HUES64 (cell line): ENCODE measurements at regions not wholly inside any gene's neighbourhood (a gene's known extent, or its start where the extent isn't known, plus 50 kb on each side); places are given as distances from the start of the nearest gene placed in this dataset.

ENCODE experiments used
- H3K27ac ChIP-seq: 2 replicates; pipeline ENCODE4 v1.7.0; 2013; ENCODE audit warnings: low read depth, low read length, inconsistent platforms
- H3K27me3 ChIP-seq: 2 replicates; pipeline ENCODE4 v1.6.1; 2013; ENCODE audit warnings: mild to moderate bottlenecking, low read length; ENCODE audit not compliant: insufficient read depth
- H3K36me3 ChIP-seq: 2 replicates; pipeline ENCODE4 v1.6.1; 2013; ENCODE audit warnings: mild to moderate bottlenecking, low read length; ENCODE audit not compliant: insufficient read depth
- H3K4me1 ChIP-seq: 2 replicates; pipeline ENCODE4 v1.6.1; 2013; ENCODE audit warnings: mild to moderate bottlenecking, low read length, moderate library complexity; ENCODE audit not compliant: insufficient read depth
- H3K4me3 ChIP-seq: 2 replicates; pipeline ENCODE4 v1.5.1; 2013; ENCODE audit warnings: mild to moderate bottlenecking, low read length, moderate library complexity
- H3K9ac ChIP-seq: 2 replicates; pipeline ENCODE4 v1.6.1; 2013; ENCODE audit warnings: mild to moderate bottlenecking, low read depth, low read length
- H3K9me3 ChIP-seq: 2 replicates; pipeline ENCODE4 v1.6.1; 2013; ENCODE audit warnings: low read depth, low read length; ENCODE audit not compliant: insufficient read depth
- WGBS: fragments of 150-250, 120-280 bp; methylation state at CpG from one replicate; pipeline ENCODE4 v1.1.7; 2013; ENCODE audit warnings: missing lambda C conversion rate; 5-methylcytosine and 5-hydroxymethylcytosine counted together

DNA sequence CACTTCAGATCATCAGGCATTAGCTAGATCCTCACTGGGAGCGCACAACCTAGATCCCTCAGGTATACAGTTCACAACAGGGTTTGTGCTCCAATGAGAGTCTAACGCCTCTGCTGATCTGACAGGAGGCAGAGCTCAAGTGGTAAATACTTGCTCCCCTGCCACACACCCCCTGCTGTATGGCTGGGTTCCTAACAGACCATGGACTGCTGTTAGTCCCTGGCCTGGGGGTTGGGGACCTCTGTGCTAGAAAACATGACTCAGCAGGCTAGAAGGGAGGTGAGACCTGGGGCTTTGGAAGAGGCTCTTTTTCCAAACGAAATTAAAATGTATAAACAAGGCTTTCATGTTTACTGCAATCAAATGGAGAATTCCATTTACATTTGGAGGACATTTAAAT, 691.1 kb downstream of the FLRT2 start:
- 49% methylated on average over 2 of the region's 3 CpGs for WGBS
- Histone ChIP-seq H3K27ac (no peak overlapping the region), H3K4me1 (peaks cover 13% of the 10 kb centered on the region), H3K4me3 (no peak overlapping the region), H3K9ac (no peak overlapping the region), H3K27me3 (no peaks in the 10 kb centered on the region), H3K36me3 (no peaks in the 10 kb centered on the region), H3K9me3 (no peaks in the 10 kb centered on the region)

DNA sequence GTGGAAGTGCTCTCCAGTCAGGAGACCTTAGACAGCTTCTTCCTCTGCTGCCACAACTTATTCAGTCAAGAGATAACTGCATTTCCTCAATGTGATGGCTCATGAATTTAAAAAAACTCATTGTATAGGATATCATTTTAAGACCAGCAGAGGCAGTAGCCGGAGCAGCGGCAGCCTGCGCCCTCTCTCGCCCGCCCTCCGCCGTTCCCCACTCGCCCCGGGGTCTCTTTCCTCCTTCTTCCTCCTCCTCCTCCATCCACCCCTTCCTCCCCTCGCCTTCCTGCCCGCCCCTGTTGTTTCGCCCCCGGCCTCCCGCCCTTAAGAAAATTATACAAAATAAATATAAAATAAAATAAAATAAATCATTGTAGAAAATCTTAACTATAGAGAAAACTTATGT, 687.6 kb downstream of the FLRT2 start:
- Histone ChIP-seq H3K36me3 (no peaks in the 10 kb centered on the region), H3K4me1 (peaks cover 13% of the 10 kb centered on the region), H3K27me3 (no peaks in the 10 kb centered on the region), H3K4me3 (no peak overlapping the region), H3K27ac (no peak overlapping the region), H3K9ac (no peak overlapping the region), H3K9me3 (no peaks in the 10 kb centered on the region)
- WGBS = 71% methylated on average over 10 of the region's 14 CpGs

DNA sequence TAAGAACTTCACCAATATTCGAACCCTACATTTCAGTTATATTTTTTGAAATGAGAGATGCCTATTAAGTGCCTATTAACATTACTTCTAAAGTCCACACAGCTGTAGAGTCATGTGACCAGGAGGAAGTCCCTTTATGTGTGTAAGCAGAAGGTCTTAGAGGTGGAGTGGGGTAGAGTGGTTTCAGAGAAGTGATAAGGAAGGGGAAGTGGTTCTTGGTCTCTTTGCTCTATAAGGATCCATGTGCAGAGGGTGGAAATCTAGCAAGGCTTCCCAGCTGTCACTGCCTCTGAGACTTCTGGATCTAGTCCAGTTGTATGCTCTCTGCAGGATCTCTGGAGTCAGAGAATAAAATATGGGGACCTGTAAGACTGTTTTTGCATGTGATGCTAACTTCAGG, 673.9 kb downstream of the FLRT2 start:
- Histone ChIP-seq H3K9ac (no peak overlapping the region), H3K9me3 (no peaks in the 10 kb centered on the region), H3K4me3 (no peak overlapping the region), H3K27ac (no peak overlapping the region), H3K36me3 (no peaks in the 10 kb centered on the region), H3K27me3 (no peaks in the 10 kb centered on the region), H3K4me1 (no peaks in the 10 kb centered on the region)
- no CpG with 5 or more reads among the region's 1 CpG for WGBS

DNA sequence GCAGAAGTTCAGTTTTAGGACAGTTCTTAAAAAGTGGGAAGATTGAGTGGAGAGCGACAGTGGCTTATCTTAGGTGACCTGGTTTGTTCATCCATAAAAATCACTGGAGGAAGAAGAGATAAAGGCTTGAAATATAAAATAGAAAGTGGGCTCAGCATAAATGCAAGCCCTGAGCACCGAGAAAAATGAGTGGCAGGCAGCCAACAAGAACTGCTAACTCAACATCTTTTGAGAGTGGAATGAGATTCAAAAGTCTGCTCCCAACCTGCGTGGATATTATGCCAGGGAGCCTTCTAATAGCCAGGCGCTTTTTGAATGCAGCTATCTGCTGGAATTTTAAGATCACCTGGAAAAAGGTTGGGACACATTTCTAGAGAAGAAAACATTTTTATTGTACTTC, 666.5 kb downstream of the FLRT2 start:
- no peak overlapping the region for H3K9ac ChIP-seq
- H3K4me3 ChIP-seq = no peak overlapping the region
- WGBS = 92% methylated on average over 4 of the region's 4 CpGs
- no peak overlapping the region for H3K27ac ChIP-seq
- H3K27me3 ChIP-seq = no peaks in the 10 kb centered on the region
- H3K9me3 ChIP-seq = no peaks in the 10 kb centered on the region
- H3K4me1 ChIP-seq = no peaks in the 10 kb centered on the region
- H3K36me3 ChIP-seq = no peaks in the 10 kb centered on the region

DNA sequence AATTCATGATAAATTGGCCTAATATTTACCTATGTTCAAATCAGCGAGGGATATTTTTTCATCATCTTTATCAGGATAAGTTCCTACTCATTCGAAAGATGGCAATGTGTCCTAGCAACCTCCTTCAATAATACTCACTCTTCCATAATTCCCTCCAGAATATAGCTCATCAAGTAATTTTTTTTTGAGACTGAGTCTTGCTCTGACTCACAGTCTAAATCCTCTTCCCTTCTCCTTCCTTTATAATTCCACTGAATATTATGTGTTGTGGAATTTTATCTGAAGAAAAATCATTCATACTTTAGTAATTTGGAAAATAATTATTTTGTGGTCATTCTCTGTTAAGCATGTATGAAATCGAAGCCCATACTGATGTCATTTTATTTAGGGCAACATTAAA, 663.8 kb downstream of the FLRT2 start:
- Histone ChIP-seq H3K27me3 (no peaks in the 10 kb centered on the region), H3K4me1 (no peaks in the 10 kb centered on the region), H3K4me3 (no peak overlapping the region), H3K36me3 (no peaks in the 10 kb centered on the region), H3K9me3 (0 out of 2 replicates have a peak, but pooled peaks cover 3% of the 10 kb centered on the region), H3K9ac (no peak overlapping the region), H3K27ac (no peak overlapping the region)
- WGBS = 94% methylated on average over 2 of the region's 3 CpGs

DNA sequence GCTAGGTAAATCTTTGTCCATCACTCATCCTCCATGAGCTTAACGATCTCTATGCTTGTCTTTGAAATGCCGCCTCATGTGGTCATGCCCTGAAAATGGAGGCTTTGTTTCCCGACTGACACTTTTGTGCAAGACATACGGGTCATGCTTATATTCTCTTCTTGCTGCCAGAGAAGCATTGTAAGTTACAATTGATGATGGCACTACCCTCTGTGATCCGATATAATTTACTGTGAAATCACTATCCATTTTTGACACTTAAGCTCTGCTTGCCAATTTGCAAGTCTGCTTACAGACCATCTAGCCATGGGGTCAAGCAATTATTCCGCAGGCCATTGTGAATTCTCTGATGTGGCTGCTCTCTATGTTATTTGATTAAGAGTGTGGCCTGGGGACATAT, 650.0 kb downstream of the FLRT2 start:
- H3K27ac ChIP-seq = no peak overlapping the region
- no peaks in the 10 kb centered on the region for H3K27me3 ChIP-seq
- H3K9ac ChIP-seq = no peak overlapping the region
- no peaks in the 10 kb centered on the region for H3K4me1 ChIP-seq
- H3K4me3 ChIP-seq = no peak overlapping the region
- 87% methylated on average over 6 of the region's 6 CpGs for WGBS
- H3K36me3 ChIP-seq = no peaks in the 10 kb centered on the region
- no peaks in the 10 kb centered on the region for H3K9me3 ChIP-seq

DNA sequence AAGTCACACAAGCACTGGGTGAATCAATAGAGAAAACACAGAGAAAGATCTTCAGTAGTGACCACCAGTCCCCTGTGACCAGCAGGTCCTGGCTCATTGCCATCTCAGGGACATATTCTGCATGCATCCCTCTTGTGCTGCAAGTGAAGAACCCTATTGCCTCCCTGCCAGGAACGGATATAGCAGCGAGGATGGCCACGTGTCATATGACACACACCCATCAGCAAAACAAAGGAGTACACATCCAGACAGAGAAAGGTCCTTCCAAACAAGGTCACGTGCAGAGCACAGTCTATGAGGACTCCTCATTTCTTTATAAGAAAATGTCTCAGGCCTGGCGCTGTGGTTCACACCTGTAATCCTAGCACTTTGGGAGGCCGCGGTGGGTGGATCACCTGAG, 638.4 kb downstream of the FLRT2 start:
- H3K36me3 ChIP-seq = no peaks in the 10 kb centered on the region
- no peak overlapping the region for H3K9ac ChIP-seq
- H3K4me3 ChIP-seq = no peak overlapping the region
- WGBS = 95% methylated on average over 7 of the region's 7 CpGs
- H3K27ac ChIP-seq = no peak overlapping the region
- H3K4me1 ChIP-seq = no peaks in the 10 kb centered on the region
- no peaks in the 10 kb centered on the region for H3K27me3 ChIP-seq
- H3K9me3 ChIP-seq = no peaks in the 10 kb centered on the region

DNA sequence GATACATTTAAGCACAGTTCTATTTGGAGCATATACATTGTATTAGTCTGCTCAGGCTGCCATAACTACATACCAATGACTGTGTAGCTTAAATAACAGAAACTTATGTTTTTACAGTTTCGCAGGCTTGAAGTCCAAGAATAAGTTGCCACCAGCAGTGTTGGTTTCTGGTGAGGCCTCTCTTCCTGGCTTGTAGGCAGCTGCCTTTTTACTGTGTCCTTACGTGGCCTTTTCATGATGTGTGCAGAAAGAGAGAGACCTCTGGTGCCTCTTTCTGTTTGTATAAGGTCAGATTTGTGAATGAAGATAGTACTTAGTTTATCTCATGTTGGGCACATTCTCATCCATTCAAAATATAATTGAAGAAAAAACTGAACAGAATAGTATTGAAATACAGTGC, 636.6 kb downstream of the FLRT2 start:
- Histone ChIP-seq H3K4me3 (no peak overlapping the region), H3K9ac (no peak overlapping the region), H3K9me3 (no peaks in the 10 kb centered on the region)

DNA sequence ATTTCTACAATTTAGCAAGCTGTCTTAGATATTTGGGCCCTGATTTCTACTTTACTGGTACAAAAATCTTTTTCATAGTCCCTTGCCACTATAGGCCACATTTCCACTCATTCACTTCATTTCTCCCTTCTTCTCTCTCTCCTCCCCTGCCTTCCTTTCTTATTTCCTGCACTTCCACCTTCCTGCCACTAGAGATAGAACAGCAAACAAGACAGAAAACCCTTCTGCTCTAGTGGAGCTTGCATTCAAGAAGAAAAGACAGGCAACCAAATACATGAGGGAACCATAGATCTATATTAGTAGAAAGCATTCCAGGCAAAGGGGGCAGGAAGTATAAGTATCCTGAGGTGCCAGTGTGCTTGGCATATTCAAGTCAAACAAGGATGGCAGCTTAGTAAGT, 623.5 kb downstream of the FLRT2 start:
- no peak overlapping the region for H3K9ac ChIP-seq
- H3K27me3 ChIP-seq = no peaks in the 10 kb centered on the region
- no peaks in the 10 kb centered on the region for H3K4me1 ChIP-seq
- H3K27ac ChIP-seq = no peak overlapping the region
- H3K36me3 ChIP-seq = no peaks in the 10 kb centered on the region
- no peak overlapping the region for H3K4me3 ChIP-seq
- H3K9me3 ChIP-seq = no peaks in the 10 kb centered on the region

More for the DNA sequence above, 636.6 kb downstream of the FLRT2 start:
- no peaks in the 10 kb centered on the region for H3K27me3 ChIP-seq
- 86% methylated on average over 2 of the region's 2 CpGs for WGBS
- no peak overlapping the region for H3K27ac ChIP-seq
- H3K4me1 ChIP-seq = no peaks in the 10 kb centered on the region
- H3K36me3 ChIP-seq = no peaks in the 10 kb centered on the region

DNA sequence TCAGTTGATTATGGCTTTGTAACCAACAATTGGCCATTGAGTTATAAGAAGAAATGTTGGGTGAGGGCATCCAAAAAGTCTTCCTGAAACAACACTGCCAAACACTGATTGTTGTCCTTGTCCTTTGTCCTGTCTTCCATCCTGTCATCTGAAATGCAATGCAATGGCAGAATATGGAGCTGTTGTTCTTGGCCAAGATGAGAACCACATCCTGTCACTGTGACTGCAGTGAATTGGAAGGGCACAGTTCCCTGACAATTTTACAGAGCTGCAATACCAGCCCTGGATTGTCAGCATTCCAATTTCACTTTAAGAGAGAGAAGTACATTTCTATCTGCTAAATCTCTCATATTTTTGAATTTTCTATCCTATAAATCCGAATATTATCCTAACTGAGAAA, 613.3 kb downstream of the FLRT2 start:
- Histone ChIP-seq H3K4me1 (no peaks in the 10 kb centered on the region), H3K36me3 (no peaks in the 10 kb centered on the region), H3K4me3 (no peak overlapping the region), H3K27me3 (no peaks in the 10 kb centered on the region), H3K9ac (no peak overlapping the region), H3K9me3 (no peaks in the 10 kb centered on the region), H3K27ac (no peak overlapping the region)
- 100% methylated on average over 1 of the region's 1 CpG for WGBS

DNA sequence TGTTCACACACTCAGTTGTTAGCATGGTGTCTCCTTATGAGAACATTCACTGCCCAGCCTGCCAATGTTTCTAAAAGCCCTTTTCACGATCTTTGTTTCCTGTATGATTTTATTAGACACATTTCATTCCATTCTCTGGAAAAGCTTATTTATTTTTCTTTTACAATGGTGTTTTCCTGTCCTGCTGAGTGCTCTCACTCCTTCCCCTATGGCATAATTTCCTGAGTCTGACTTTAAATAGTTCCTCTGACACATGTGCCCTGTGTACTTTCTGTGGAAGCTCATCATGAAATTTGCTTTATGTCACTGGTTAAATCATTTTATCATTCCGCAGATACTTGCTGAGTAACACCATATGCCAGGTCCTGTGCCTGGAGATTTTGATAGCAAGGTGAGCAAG, 612.0 kb downstream of the FLRT2 start:
- Histone ChIP-seq H3K27ac (no peak overlapping the region), H3K4me1 (no peaks in the 10 kb centered on the region), H3K4me3 (no peak overlapping the region), H3K9ac (no peak overlapping the region), H3K9me3 (no peaks in the 10 kb centered on the region), H3K27me3 (no peaks in the 10 kb centered on the region), H3K36me3 (no peaks in the 10 kb centered on the region)
- 100% methylated on average over 2 of the region's 2 CpGs for WGBS

DNA sequence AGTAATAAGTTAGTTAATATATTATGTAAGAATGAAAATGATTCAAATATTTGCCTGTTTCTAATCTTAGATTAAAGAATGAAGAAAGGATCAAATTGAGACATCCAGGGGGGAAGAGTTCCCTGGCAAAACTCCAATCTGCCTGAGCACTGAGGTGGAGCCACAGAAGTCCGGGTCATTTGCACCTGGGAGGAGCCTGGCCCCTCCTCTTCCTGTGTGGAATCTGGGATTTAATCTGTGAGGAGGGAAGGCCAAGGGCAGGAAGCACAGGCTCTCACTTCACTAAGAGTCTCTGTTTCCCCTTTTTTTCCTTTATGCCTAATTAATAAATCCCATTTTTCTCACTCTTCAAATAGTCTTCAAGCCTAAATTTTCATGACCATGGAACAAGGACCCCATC, 599.5 kb downstream of the FLRT2 start:
- no peak overlapping the region for H3K27ac ChIP-seq
- no peaks in the 10 kb centered on the region; the same call in 1 of the 2 replicates for H3K4me1 ChIP-seq
- no peak overlapping the region for H3K4me3 ChIP-seq
- no peaks in the 10 kb centered on the region for H3K9me3 ChIP-seq
- no peaks in the 10 kb centered on the region for H3K36me3 ChIP-seq
- H3K27me3 ChIP-seq = no peaks in the 10 kb centered on the region
- WGBS = 76% methylated on average over 1 of the region's 1 CpG
- H3K9ac ChIP-seq = no peak overlapping the region
